GM12864 (cell line): ENCODE measurements at regions not wholly inside any gene's neighbourhood (a gene's known extent, or its start where the extent isn't known, plus 50 kb on each side); places are given as distances from the start of the nearest gene placed in this dataset.
"Not testable (repeated sequence)": the region's sequence is repeated elsewhere in the genome, so short reads cannot be mapped to it uniquely, and the experiment has no call there.

ENCODE experiments used
- DNase-seq: peaks from one replicate; pipeline ENCODE4 v3.0.0-alpha.2; 2011; ENCODE audit warnings: low read depth
- H3K4me3 ChIP-seq: 2 replicates; pipeline ENCODE4 v1.5.1; 2011; ENCODE audit warnings: mild to moderate bottlenecking, low read depth, low read length, control low read depth

DNA sequence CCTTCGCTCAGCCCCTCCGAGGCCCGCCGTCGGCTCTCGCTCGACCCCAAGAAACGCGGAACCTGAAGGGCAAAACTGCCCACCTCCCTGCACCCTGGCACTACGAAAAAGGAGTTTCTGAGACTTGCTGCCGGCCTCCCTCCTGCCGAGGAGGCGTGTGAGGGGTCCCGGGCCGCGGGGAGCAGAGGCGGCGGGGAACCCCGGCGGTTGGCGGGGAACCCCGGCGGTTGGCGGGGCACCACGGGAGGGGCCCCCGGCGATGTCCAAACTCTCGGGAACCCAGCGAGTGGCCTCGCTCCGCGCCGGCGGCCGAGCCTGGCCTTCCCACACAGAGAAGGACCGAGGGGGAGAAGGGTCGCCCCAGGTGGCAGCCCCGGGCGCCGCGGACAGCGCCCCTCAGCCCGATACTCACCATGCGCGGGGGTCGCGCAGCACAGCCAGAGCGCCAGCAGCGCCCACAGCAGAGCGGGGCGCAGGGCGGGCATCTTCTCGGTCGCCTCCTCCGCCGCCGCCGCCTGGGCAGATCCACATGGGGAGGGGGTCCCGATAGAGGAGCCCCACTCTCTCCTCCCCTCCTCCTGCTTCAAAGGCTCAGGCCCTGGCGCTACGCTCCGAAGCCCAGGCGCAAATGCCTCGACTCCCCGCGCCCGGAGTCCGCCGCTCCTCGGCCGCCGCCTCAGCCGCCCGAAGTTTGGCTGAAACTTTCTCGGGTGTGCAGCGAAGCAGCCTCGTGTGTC lies 69.4 kb upstream of the NUDT4B start:
- peak overlapping the region; percentile 35 for H3K4me3 ChIP-seq
- not testable (repeated sequence) for DNase-seq

DNA sequence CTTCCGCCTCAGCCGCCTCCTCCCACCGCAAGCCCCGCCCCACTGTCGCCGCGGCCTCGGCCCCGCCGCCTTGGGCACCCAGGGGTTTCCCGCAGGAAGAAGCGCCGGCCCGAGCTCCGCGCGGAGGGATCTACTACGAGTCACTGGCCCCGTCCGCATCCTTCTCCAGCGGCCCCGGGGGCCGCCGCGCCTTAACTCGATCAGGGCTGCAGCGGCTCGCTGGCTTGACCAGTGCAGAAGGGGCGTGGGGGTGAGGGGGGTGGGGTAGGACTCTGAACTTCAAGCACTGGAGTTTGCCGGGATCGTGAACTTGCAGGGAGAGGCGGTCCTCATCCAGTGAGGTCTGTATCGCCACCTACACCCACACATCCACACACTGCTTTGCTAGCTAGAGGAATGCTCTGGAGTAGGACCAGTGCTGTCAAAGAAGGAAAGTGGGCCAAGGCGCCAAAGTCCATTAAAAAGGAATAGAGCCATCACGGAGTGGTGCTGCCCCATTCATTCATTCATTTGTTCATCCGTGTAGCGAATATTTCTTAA lies 68.7 kb upstream of the NUDT4B start:
- not testable (repeated sequence) for DNase-seq, H3K4me3 ChIP-seq

DNA sequence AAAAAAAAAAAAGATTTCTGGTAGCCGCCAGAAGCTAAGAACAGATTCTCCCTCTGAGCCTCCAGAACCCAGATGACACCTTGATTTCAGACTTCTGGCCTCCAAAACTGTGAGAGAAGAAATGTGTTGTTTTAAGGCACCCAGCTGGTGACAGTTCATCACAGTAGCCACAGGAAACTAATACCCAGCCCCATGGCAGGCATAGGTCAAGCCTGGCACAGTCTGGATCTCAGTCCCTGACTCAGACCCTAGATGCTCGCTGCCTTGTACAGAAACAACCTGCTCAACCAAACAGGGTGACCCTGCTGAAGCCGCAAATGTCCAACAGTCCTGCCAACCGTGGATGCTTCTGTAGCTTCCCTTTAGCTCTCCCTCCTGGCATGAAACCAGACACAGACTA lies 61.8 kb upstream of the NUDT4B start:
- not testable (repeated sequence) for H3K4me3 ChIP-seq

DNA sequence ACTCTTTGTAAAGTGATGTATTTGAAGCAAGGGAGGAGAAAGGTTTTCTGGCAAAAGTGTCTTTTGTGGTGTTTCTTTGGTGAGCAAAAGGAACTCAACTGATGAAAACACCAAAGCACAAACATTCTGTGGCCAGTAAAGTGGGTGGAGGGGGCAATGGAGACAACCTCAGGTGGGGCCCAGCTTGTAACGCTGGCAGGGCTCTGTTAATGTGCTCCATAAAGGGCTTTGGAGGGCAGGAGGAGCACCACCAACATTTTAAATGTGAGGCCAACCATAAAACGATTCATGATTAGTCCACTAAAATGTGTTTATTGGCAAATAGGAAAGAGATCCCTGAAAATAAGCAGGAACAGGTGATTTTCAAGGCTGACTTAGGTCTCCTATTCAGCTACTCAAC lies 61.2 kb upstream of the NUDT4B start:
- DNase-seq: not testable (repeated sequence)

More for the DNA sequence above, 61.8 kb upstream of the NUDT4B start:
- DNase-seq: not testable (repeated sequence)

More for the DNA sequence above, 61.2 kb upstream of the NUDT4B start:
- H3K4me3 ChIP-seq: not testable (repeated sequence)
